ENCODE measurements at regions not wholly inside any gene's neighbourhood (a gene's known extent, or its start where the extent isn't known, plus 50 kb on each side); places are given as distances from the start of the nearest gene placed in this dataset.

DNA sequence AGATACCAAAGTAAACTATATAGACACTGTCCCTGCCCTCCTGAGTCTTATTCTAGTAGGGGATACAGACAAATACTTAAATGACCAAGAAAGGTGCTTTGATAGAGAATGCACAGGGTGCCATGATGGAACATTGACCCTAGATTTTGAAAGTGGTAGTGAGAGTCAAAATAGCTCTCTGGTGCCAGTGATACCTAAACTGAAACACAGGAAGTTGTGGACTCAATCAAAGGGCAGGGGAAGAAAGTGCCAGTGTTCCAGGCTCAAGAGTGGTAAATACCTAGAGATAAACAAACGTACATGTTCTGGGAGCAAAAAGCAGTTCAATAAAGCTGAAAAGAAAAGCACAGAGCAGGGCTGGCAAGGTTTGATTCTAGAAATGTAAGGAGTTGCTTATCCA is 267.6 kb downstream of the ISL1 start:
- DNase-seq: no peak
- Histone ChIP-seq H3K4me3 (ENCODE audit: low read length) (no peak overlapping the region), H3K4me1 (ENCODE audit: insufficient read depth, low read length) (no peaks in the 10 kb centered on the region), H3K27me3 (ENCODE audit: insufficient read depth, low read length, poor library complexity, severe bottlenecking) (no peaks in the 10 kb centered on the region), H3K9me3 (ENCODE audit: low read length) (no peaks in the 10 kb centered on the region), H3K36me3 (ENCODE audit: insufficient read depth, low read length) (no peaks in the 10 kb centered on the region), H3K27ac (ENCODE audit: low read depth, low read length) (no peak overlapping the region)
- no peaks in the 10 kb centered on the region for H3K27me3 Mint-ChIP-seq
- H3K9me3 Mint-ChIP-seq: peaks cover 2 to 15% (median 8%) of the 10 kb centered on the region in 5 donors
- ChIA-PET POLR2A (no interaction called here), CTCF (no interaction called here)
- no peak overlapping the region for H3K4me3 Mint-ChIP-seq
- no peaks in the 10 kb centered on the region for H3K4me1 Mint-ChIP-seq
- H3K36me3 Mint-ChIP-seq: no peaks in the 10 kb centered on the region
- no peak overlapping the region for H3K27ac Mint-ChIP-seq

DNA sequence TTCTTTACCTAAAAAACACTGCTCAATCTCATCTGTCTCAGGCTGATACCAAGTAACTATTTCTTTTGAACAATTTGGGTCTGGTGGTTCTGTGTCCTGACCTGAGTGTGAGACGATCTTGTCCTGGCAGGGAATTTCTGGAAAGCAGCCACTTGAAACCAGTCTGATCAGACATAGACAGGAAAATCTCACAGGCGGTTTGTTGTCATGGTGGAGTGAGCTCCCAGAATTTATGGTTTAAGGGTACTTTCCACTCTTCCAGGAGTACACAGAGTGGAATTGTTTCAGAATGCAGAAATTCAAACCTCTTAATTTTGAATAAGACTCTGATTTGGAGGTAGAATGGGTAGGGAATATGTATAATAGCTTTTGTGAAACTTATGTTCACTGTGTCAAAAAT is 268.2 kb downstream of the ISL1 start:
- Mint-ChIP-seq H3K4me3 (no peak overlapping the region), H3K27ac (no peak overlapping the region), H3K36me3 (no peaks in the 10 kb centered on the region), H3K27me3 (no peaks in the 10 kb centered on the region), H3K4me1 (no peaks in the 10 kb centered on the region), H3K9me3 (peaks cover 2 to 15% (median 8%) of the 10 kb centered on the region in 5 donors)
- no peak for DNase-seq
- ChIA-PET CTCF (no interaction called here), POLR2A (no interaction called here)
- H3K27me3 ChIP-seq (ENCODE audit: insufficient read depth, low read length, poor library complexity, severe bottlenecking): no peaks in the 10 kb centered on the region
- H3K36me3 ChIP-seq (ENCODE audit: insufficient read depth, low read length): no peaks in the 10 kb centered on the region
- H3K27ac ChIP-seq (ENCODE audit: low read depth, low read length): no peak overlapping the region
- no peak overlapping the region for H3K4me3 ChIP-seq (ENCODE audit: low read length)
- no peaks in the 10 kb centered on the region for H3K4me1 ChIP-seq (ENCODE audit: insufficient read depth, low read length)
- H3K9me3 ChIP-seq (ENCODE audit: low read length): no peaks in the 10 kb centered on the region

DNA sequence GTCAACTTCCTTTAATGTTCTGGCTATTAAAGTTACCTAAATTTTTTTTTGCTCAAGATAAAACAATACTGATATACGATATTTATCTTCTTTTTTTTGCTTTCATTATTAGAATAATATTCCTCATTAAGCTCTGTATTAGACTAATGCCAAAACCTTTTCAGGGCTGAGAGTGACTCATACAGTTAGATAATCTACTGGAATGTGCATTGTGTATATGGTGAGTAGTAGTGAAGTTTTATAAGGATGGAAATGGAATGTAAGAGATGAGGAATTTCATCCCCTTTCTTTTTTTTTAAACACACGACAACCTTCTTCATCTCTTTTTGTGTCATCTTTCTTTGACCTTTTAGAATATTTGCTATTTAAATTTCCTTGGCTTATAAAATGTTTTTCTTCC is 268.6 kb downstream of the ISL1 start:
- Mint-ChIP-seq H3K27me3 (no peaks in the 10 kb centered on the region), H3K4me1 (no peaks in the 10 kb centered on the region), H3K36me3 (no peaks in the 10 kb centered on the region), H3K4me3 (no peak overlapping the region), H3K9me3 (peaks cover 2 to 15% (median 8%) of the 10 kb centered on the region in 5 donors), H3K27ac (no peak overlapping the region)
- POLR2A ChIA-PET: no interaction called here
- CTCF ChIA-PET: no interaction called here
- no peak for DNase-seq
- Histone ChIP-seq H3K27me3 (ENCODE audit: insufficient read depth, low read length, poor library complexity, severe bottlenecking) (no peaks in the 10 kb centered on the region), H3K4me3 (ENCODE audit: low read length) (no peak overlapping the region), H3K4me1 (ENCODE audit: insufficient read depth, low read length) (no peaks in the 10 kb centered on the region), H3K9me3 (ENCODE audit: low read length) (no peaks in the 10 kb centered on the region), H3K36me3 (ENCODE audit: insufficient read depth, low read length) (no peaks in the 10 kb centered on the region), H3K27ac (ENCODE audit: low read depth, low read length) (no peak overlapping the region)

DNA sequence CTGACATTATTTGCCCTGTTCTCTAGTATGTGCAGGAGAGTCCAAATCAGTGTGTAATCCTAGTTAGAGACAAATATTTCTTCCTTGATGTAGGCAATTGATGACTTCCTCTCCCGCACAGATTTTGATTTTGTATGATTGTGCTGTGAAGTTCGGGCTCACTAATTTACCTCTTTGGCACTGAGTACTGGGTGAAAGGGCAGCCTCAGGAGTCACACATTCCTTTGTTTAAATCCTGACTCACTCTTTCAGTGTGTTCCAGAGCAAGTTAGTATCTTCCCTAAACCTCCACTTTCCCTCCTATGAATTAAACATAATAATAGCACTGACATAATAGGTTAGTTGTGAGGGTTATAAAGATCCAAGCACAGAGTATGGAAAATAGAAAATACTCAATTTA is 269.7 kb downstream of the ISL1 start:
- no peaks in the 10 kb centered on the region for H3K4me1 ChIP-seq (ENCODE audit: insufficient read depth, low read length)
- Mint-ChIP-seq H3K27me3 (no peaks in the 10 kb centered on the region), H3K9me3 (peaks cover 2 to 16% (median 5%) of the 10 kb centered on the region in 5 donors), H3K4me3 (no peak overlapping the region), H3K36me3 (no peaks in the 10 kb centered on the region), H3K4me1 (no peaks in the 10 kb centered on the region), H3K27ac (no peak overlapping the region)
- ChIA-PET CTCF (no interaction called here), POLR2A (no interaction called here)
- no peak overlapping the region for H3K4me3 ChIP-seq (ENCODE audit: low read length)
- DNase-seq: no peak
- no peak overlapping the region for H3K27ac ChIP-seq (ENCODE audit: low read depth, low read length)
- H3K36me3 ChIP-seq (ENCODE audit: insufficient read depth, low read length): no peaks in the 10 kb centered on the region
- no peaks in the 10 kb centered on the region for H3K9me3 ChIP-seq (ENCODE audit: low read length)
- H3K27me3 ChIP-seq (ENCODE audit: insufficient read depth, low read length, poor library complexity, severe bottlenecking): no peaks in the 10 kb centered on the region

DNA sequence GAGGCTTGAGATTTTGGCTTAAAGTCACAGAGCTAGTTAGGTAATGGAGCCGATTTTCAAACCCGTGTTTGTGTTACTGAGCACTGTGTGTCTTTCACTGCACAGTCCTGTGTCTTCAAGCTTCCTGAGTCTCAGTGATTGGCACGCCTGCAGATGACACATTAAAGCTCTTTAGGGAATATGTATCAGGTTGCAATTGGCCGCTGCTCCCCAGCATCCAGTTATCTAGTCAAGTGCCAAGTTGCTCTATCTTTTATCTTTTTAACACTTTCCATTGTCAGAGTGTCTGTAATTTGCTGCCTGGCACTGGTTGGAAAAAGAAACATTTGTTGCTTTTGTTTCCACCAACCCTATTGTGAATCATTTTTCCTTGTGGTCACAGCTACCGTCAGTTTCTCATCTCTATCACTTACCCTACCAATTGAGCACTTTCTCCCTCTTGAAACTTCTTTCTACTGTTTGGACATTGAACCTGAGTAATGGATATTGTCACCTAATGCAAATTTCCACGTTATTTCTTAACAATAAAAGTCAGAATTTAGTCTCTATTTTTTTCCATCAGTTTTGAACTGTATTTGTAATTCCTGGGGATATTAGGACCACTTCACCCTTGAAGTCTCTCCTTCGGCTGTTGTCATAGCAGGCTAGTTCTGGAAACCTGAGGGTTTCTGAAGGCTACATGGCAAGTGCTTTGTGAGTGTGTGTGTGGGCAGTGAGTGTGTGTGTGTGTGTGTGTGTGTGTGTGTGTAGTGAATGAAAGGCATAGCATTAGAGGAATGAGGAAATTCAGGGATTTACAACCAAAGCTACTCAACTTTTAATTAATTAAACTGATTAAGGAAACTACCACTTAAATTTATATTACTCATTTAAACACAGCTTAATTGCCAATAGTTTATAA is 274.3 kb downstream of the ISL1 start:
- H3K27ac ChIP-seq (ENCODE audit: low read depth, low read length): no peak overlapping the region
- H3K9me3 ChIP-seq (ENCODE audit: low read length): no peaks in the 10 kb centered on the region
- H3K9me3 Mint-ChIP-seq: peaks cover 0 to 15% (median 8%) of the 10 kb centered on the region in 5 donors
- no peaks in the 10 kb centered on the region for H3K4me1 Mint-ChIP-seq
- H3K4me3 ChIP-seq (ENCODE audit: low read length): no peak overlapping the region
- H3K36me3 ChIP-seq (ENCODE audit: insufficient read depth, low read length): no peaks in the 10 kb centered on the region
- no peak overlapping the region for H3K4me3 Mint-ChIP-seq
- no peaks in the 10 kb centered on the region for H3K4me1 ChIP-seq (ENCODE audit: insufficient read depth, low read length)
- no peaks in the 10 kb centered on the region for H3K36me3 Mint-ChIP-seq
- H3K27me3 ChIP-seq (ENCODE audit: insufficient read depth, low read length, poor library complexity, severe bottlenecking): no peaks in the 10 kb centered on the region
- H3K27ac Mint-ChIP-seq: no peak overlapping the region
- POLR2A ChIA-PET: no interaction called here
- CTCF ChIA-PET: no interaction called here
- no peak for DNase-seq
- no peaks in the 10 kb centered on the region for H3K27me3 Mint-ChIP-seq

DNA sequence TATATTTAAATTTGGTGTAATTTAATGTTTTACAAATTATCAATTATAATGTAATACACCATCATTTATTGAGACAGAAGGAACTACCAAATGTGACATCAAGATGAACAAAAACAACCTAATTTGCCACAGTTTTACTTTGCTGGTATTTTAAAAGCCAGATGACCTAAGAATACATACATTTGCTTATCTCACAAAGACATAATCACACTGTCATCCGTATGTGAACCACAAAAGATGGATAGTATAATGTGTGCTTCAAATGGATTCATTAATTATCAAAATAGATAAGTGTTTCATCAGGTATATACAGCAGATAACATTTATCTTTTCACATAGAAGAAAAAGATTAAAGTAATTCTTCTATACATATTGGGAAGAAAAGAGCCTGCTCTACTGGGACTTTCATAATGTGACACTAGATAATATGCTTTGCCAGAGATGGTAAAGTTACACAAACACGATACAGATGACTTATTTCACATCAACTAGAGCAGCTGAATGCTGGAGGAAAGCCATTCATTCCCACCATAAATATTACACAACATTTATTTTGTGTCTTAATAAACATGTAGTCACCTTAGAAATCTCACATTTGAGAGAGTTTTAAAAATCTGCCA is 278.5 kb downstream of the ISL1 start:
- H3K4me1 ChIP-seq (ENCODE audit: insufficient read depth, low read length): no peaks in the 10 kb centered on the region
- ChIA-PET CTCF (no interaction called here), POLR2A (no interaction called here)
- H3K4me3 ChIP-seq (ENCODE audit: low read length): no peak overlapping the region
- no peaks in the 10 kb centered on the region for H3K27me3 ChIP-seq (ENCODE audit: insufficient read depth, low read length, poor library complexity, severe bottlenecking)
- no peak overlapping the region for H3K27ac ChIP-seq (ENCODE audit: low read depth, low read length)
- Mint-ChIP-seq H3K9me3 (peaks cover 2 to 17% (median 5%) of the 10 kb centered on the region in 5 donors), H3K4me3 (no peak overlapping the region), H3K4me1 (no peaks in the 10 kb centered on the region), H3K36me3 (no peaks in the 10 kb centered on the region), H3K27me3 (no peaks in the 10 kb centered on the region), H3K27ac (no peak overlapping the region)
- H3K9me3 ChIP-seq (ENCODE audit: low read length): no peaks in the 10 kb centered on the region
- H3K36me3 ChIP-seq (ENCODE audit: insufficient read depth, low read length): no peaks in the 10 kb centered on the region
- DNase-seq: no peak

DNA sequence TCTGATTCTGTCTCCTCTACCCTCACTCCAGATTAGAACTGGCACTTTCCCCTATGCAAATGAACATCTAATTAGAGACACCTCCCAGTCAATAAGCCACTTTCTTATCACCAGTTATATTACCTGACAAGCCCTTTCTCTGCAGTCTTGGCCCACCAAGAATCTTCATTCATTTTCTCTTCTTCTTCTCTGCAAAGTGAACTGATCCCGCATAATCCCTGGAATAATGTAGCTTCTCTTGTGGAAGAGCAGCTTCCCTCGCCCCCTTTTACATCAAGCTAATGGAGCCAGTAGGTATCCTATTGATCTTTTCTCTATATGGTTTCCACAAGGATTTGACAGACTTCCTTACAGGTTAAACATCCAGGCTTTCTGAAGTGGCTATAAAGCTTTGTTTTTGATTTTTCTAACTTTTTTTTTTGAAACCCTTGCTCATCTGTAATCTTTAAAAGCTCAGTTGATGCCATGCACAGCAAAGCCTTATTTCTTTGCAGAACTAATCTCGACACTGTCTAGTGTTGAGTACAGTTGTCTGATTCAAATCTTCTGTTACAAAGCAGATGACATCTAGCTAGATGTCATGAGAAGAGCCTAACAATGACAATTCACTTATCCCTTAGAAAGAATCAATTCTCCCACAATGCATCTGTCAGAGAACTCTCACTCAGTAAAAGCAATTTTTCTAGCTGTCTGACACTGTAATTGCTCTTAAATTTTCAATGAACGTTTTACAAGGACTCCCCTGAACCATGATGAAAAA is 281.4 kb downstream of the ISL1 start:
- Mint-ChIP-seq H3K4me3 (no peak overlapping the region), H3K27me3 (no peaks in the 10 kb centered on the region), H3K27ac (no peak overlapping the region), H3K4me1 (no peaks in the 10 kb centered on the region), H3K9me3 (peaks cover 0 to 13% (median 2%) of the 10 kb centered on the region in 5 donors), H3K36me3 (no peaks in the 10 kb centered on the region)
- Histone ChIP-seq H3K4me1 (ENCODE audit: insufficient read depth, low read length) (no peaks in the 10 kb centered on the region), H3K4me3 (ENCODE audit: low read length) (no peak overlapping the region), H3K9me3 (ENCODE audit: low read length) (no peaks in the 10 kb centered on the region), H3K27me3 (ENCODE audit: insufficient read depth, low read length, poor library complexity, severe bottlenecking) (no peaks in the 10 kb centered on the region), H3K27ac (ENCODE audit: low read depth, low read length) (no peak overlapping the region), H3K36me3 (ENCODE audit: insufficient read depth, low read length) (no peaks in the 10 kb centered on the region)
- DNase-seq: no peak
- ChIA-PET POLR2A (no interaction called here), CTCF (no interaction called here)

DNA sequence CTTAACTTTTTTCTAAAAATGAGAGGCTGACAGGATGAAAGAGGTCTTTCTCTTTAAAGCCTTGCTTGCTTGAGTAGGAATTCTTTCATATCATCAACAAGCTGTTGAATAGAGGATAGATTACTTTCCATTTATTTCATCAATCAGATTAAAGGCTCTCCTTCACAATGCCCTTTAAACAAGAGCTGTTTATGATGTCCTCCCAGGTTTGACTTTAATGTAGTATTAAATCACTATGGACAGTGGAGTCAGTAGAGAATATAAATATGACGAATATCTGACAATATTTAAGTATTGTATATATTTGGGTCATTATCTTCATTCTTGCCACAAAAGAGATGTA is 282.0 kb downstream of the ISL1 start:
- Histone ChIP-seq H3K36me3 (ENCODE audit: insufficient read depth, low read length) (no peaks in the 10 kb centered on the region), H3K27me3 (ENCODE audit: insufficient read depth, low read length, poor library complexity, severe bottlenecking) (no peaks in the 10 kb centered on the region), H3K4me1 (ENCODE audit: insufficient read depth, low read length) (no peaks in the 10 kb centered on the region), H3K4me3 (ENCODE audit: low read length) (no peak overlapping the region), H3K9me3 (ENCODE audit: low read length) (no peaks in the 10 kb centered on the region), H3K27ac (ENCODE audit: low read depth, low read length) (no peak overlapping the region)
- DNase-seq: no peak
- CTCF ChIA-PET: no interaction called here
- POLR2A ChIA-PET: no interaction called here
- H3K27ac Mint-ChIP-seq: no peak overlapping the region
- H3K36me3 Mint-ChIP-seq: no peaks in the 10 kb centered on the region
- no peaks in the 10 kb centered on the region for H3K27me3 Mint-ChIP-seq
- H3K4me1 Mint-ChIP-seq: no peaks in the 10 kb centered on the region
- H3K4me3 Mint-ChIP-seq: no peak overlapping the region
- H3K9me3 Mint-ChIP-seq: peaks cover 0 to 13% (median 2%) of the 10 kb centered on the region in 5 donors

All from CD8-positive, alpha-beta memory T cell (primary cell).